ENCODE measurements at regions not wholly inside any gene's neighbourhood (a gene's known extent, or its start where the extent isn't known, plus 50 kb on each side); places are given as distances from the start of the nearest gene placed in this dataset.

- no peak for TF ChIP-seq REST (IDR thresholded peaks at IDR 0.05; ENCODE audit: low read depth)
- TF ChIP-seq CTCF (IDR thresholded peaks at IDR 0.05 in 2 of 3, conservative IDR thresholded peaks at IDR 0.05 in 1 of 3; ENCODE audit: borderline replicate concordance in 1 of 3, insufficient read depth in 1 of 3, low read depth in 2 of 3, low read length in 2 of 3) = no peak
- TF ChIP-seq JUND (IDR thresholded peaks at IDR 0.05) = no peak
- no peak for TF ChIP-seq TCF7L2 (IDR thresholded peaks at IDR 0.05; ENCODE audit: borderline replicate concordance, extremely low read depth, insufficient read depth, insufficient read length)
- TF ChIP-seq RAD21 (IDR thresholded peaks at IDR 0.05; ENCODE audit: low read depth) = no peak
- TF ChIP-seq MAX (IDR thresholded peaks at IDR 0.05) = no peak
- no peak for TF ChIP-seq POLR2AphosphoS5 (IDR thresholded peaks at IDR 0.05; ENCODE audit: low read depth, low read length)
- TF ChIP-seq EZH2 (IDR thresholded peaks at IDR 0.05) = no peak
- no peak for TF ChIP-seq POLR2A (IDR thresholded peaks at IDR 0.05; ENCODE audit: borderline replicate concordance, extremely low read depth, insufficient read depth, insufficient read length)
- TF ChIP-seq FOSL1 (IDR thresholded peaks at IDR 0.05; ENCODE audit: low read depth) = no peak
Measured at GRCh38 chr2:12070581-12070980, 324.1 kb downstream of the LPIN1 start.
